HepG2 (cell line): ENCODE measurements at regions not wholly inside any gene's neighbourhood (a gene's known extent, or its start where the extent isn't known, plus 50 kb on each side); places are given as distances from the start of the nearest gene placed in this dataset.

Source experiments
- ATAC-seq: fragments of 200-7000 bp; cut with Tn5 transposase; 3 replicates; pipeline ENCODE4 v1.9.1; 2020; ENCODE audit warnings: mild to moderate bottlenecking, moderate library complexity
- BruUV-seq: library from RNA; stranded (reverse); fragments of 400-500 nt; replicated peaks from 2 replicates; lab custom pipeline; 2021; lab: Mats Ljungman, UMichigan
- CTCF ChIA-PET: fragments of 300-600 bp; formaldehyde crosslinking; extraction: SDS; loops from one replicate; lab custom pipeline; 2021; ENCODE audit warnings: low total read pairs, inconsistent platforms, low intra/inter-chr PET ratio; lab: Yijun Ruan, JAX
- POLR2A ChIA-PET: fragments of 350-600 bp; sonication (Branson Sonifier 250); formaldehyde crosslinking; loops from one replicate; lab custom pipeline; 2020; ENCODE audit warnings: antibody characterized with exemption, inconsistent platforms; lab: Yijun Ruan, JAX
- DNase-seq: peaks from one replicate; pipeline ENCODE4 v3.0.0-alpha.2; 2015; ENCODE audit warnings: low spot score
- FAIRE-seq: peaks from 3 replicates; lab custom pipeline; 2011; peaks lifted over from hg19 to GRCh38; lab: Jason Lieb, UNC
- H2AFZ ChIP-seq: one replicate; pipeline ENCODE4 v1.6.1; 2011; ENCODE audit warnings: low read length, inconsistent platforms
- H3K27ac ChIP-seq: fragments of 300-600 bp; 3 replicates; pipeline ENCODE4 v1.8.0; 2011; ENCODE audit warnings: mixed run types, mild to moderate bottlenecking, mixed read lengths, low read length, inconsistent platforms; ENCODE audit not compliant: insufficient read depth; ENCODE audit errors: extremely low read length
- H3K27me3 ChIP-seq, 2 experiments: fragments of 200-600 bp in 1 of 2; 2 replicates in 1 of 2; 3 replicates in 1 of 2; pipeline versions ENCODE4 v1.6.0 to v1.8.0; 2011; ENCODE audit warnings: low read length in 2 of 2, mild to moderate bottlenecking in 2 of 2, moderate library complexity in 2 of 2, inconsistent platforms in 1 of 2; ENCODE audit not compliant: insufficient read depth in 2 of 2, control insufficient read depth in 1 of 2
- H3K36me3 ChIP-seq, 2 experiments: fragments of 200-600 bp in 1 of 2; replicated peaks in 1 of 2; 2 replicates in 1 of 2; 3 replicates in 1 of 2; pipeline versions ENCODE4 v1.5.1 to v1.8.0; 2011; ENCODE audit warnings: low read length in 2 of 2, inconsistent platforms in 1 of 2; ENCODE audit not compliant: insufficient read depth in 2 of 2, control insufficient read depth in 1 of 2
- H3K4me1 ChIP-seq: 2 replicates; pipeline ENCODE4 v1.5.1; 2012; ENCODE audit warnings: low read length, inconsistent platforms; ENCODE audit not compliant: insufficient read depth
- H3K4me2 ChIP-seq: 2 replicates; pipeline ENCODE4 v1.6.0; 2011; ENCODE audit warnings: low read depth, low read length, inconsistent platforms
- H3K4me3 ChIP-seq, 3 experiments: fragments of 200-600 bp in 1 of 3; sonication (generic), shearing (Covaris generic) in 1 of 3; replicated peaks in 1 of 3; 2 replicates each; pipeline ENCODE4 v1.5.1; 2011 to 2016; ENCODE audit warnings: low read length in 3 of 3, inconsistent platforms in 2 of 3, low read depth in 2 of 3, mild to moderate bottlenecking in 2 of 3, control low read depth in 1 of 3, mixed read lengths in 1 of 3; ENCODE audit not compliant: insufficient read depth in 1 of 3
- H3K79me2 ChIP-seq: one replicate; pipeline ENCODE4 v1.6.1; 2011; ENCODE audit warnings: low read length, inconsistent platforms; ENCODE audit not compliant: insufficient read depth
- H3K9ac ChIP-seq: 2 replicates; pipeline ENCODE4 v1.6.0; 2011; ENCODE audit warnings: mild to moderate bottlenecking, low read depth, low read length, inconsistent platforms; ENCODE audit not compliant: insufficient read depth
- H3K9me3 ChIP-seq: 2 replicates; pipeline ENCODE4 v1.5.1; 2012; ENCODE audit warnings: mild to moderate bottlenecking, low read length
- H4K20me1 ChIP-seq: 2 replicates; pipeline ENCODE4 v1.6.0; 2011; ENCODE audit warnings: inconsistent platforms, mild to moderate bottlenecking, low read length, moderate library complexity; ENCODE audit not compliant: insufficient read depth
- CCDC6 ChIP-seq: sonication (generic); formaldehyde crosslinking; IDR thresholded peaks from 2 replicates; pipeline ENCODE4 v1.8.1; 2022; ENCODE audit warnings: mild to moderate bottlenecking, missing genetic modification reagents, moderate library complexity
- DDIT3 ChIP-seq: sonication (generic); formaldehyde crosslinking; IDR thresholded peaks from 2 replicates; pipeline ENCODE4 v1.4.0; 2020; ENCODE audit warnings: mild to moderate bottlenecking, missing genetic modification reagents
- EEA1 ChIP-seq: sonication (generic); formaldehyde crosslinking; IDR thresholded peaks from 2 replicates; pipeline ENCODE4 v1.5.1; 2020; ENCODE audit warnings: mild to moderate bottlenecking, missing genetic modification reagents, borderline replicate concordance
- IRF9 ChIP-seq: sonication (generic); formaldehyde crosslinking; IDR thresholded peaks from 2 replicates; pipeline ENCODE4 v1.8.0; 2022; ENCODE audit warnings: missing genetic modification reagents, mild to moderate bottlenecking, borderline replicate concordance
- NR2F6 ChIP-seq, 2 experiments: IDR thresholded peaks; 2 replicates each; pipeline ENCODE4 v1.6.1; 2016; ENCODE audit warnings: antibody characterized with exemption in 1 of 2, mild to moderate bottlenecking in 1 of 2
- ZBTB40 ChIP-seq, 2 experiments: fragments of 450-650 bp in 1 of 2; sonication (generic) in 1 of 2; formaldehyde crosslinking in 1 of 2; IDR thresholded peaks; 2 replicates each; pipeline versions ENCODE4 v1.6.1 to v1.8.0; 2016 to 2022; ENCODE audit warnings: antibody characterized with exemption in 1 of 2, mild to moderate bottlenecking in 1 of 2, missing genetic modification reagents in 1 of 2
- ZFAT ChIP-seq: sonication (generic); formaldehyde crosslinking; conservative IDR thresholded peaks from 2 replicates; pipeline ENCODE4 v1.8.1; 2023; ENCODE audit warnings: missing genetic modification reagents, inconsistent platforms
- ZNF431 ChIP-seq: sonication (generic); formaldehyde crosslinking; IDR thresholded peaks from 2 replicates; pipeline ENCODE4 v1.9.0; 2022; ENCODE audit warnings: missing genetic modification reagents, low read depth, mild to moderate bottlenecking, borderline replicate concordance
- WGBS: methylation state at CpG from one replicate; pipeline ENCODE4 v1.1.6; 2017; ENCODE audit warnings: low lambda C conversion rate; 5-methylcytosine and 5-hydroxymethylcytosine counted together
- in situ Hi-C: cut with HindIII; loops from 2 replicates; pipeline ENCODE4 v1.10.0; 2017; ENCODE audit warnings: low pct_unique_long_range_greater_than_20kb; ENCODE audit not compliant: extremely low pct_ligation_motif_present
- intact Hi-C: fragments of 100-400 bp; cut with micrococcal nuclease; formaldehyde crosslinking; loops from one replicate; pipeline ENCODE4 v1.10.0; 2022; ENCODE audit not compliant: unreplicated experiment
- TF ChIP-seq, protein P1 (sequence below): sonication (generic); formaldehyde crosslinking; IDR thresholded peaks from 2 replicates; pipeline ENCODE4 v1.5.1; 2020; ENCODE audit warnings: missing genetic modification reagents, mild to moderate bottlenecking, borderline replicate concordance

- TF ChIP-seq ZBTB40 (IDR thresholded peaks at IDR 0.05) (no peak), ZBTB40 (CRISPR knock-in tag; IDR thresholded peaks at IDR 0.05) (no peak)
- TF ChIP-seq, all 625 proteins: peak for 0
Observed at GRCh38 chr21:23900727-23901126, 1706.6 kb downstream of the MRPL39 start (continued).

GRCh38 chr21:23899561-23899960 lies 1707.7 kb downstream of the MRPL39 start:
- WGBS = 4% methylated on average over 1 of the region's 2 CpGs
- Histone ChIP-seq H4K20me1 (no peaks in the 10 kb centered on the region), H3K27me3 (no peaks in the 10 kb centered on the region), H3K9ac (no peak overlapping the region), H3K36me3 (no peaks in the 10 kb centered on the region), H3K4me1 (no peaks in the 10 kb centered on the region), H3K4me3 (no peak overlapping the region), H3K79me2 (no peaks in the 10 kb centered on the region), H3K4me2 (no peak overlapping the region), H3K27ac (no peak overlapping the region), H3K9me3 (peaks cover 89% of the 10 kb centered on the region), H2AFZ (no peak overlapping the region)
- DNase-seq (no peak), FAIRE-seq (no peak), ATAC-seq (no peak)
- in situ Hi-C loops = no loop called here
- CTCF ChIA-PET = no interaction called here
- no TSS peak for BruUV-seq
- POLR2A ChIA-PET = no interaction called here
- intact Hi-C loops = no loop called here
- TF ChIP-seq EEA1 (CRISPR knock-in tag) (no peak), CCDC6 (CRISPR knock-in tag) (no peak), ZNF431 (CRISPR knock-in tag) (no peak), DDIT3 (no peak), ZFAT (no peak), NR2F6 (IDR thresholded peaks at IDR 0.05) (no peak), NR2F6 (CRISPR knock-in tag; IDR thresholded peaks at IDR 0.05) (no peak), IRF9 (CRISPR knock-in tag) (no peak)
- TF ChIP-seq, protein P1, sequence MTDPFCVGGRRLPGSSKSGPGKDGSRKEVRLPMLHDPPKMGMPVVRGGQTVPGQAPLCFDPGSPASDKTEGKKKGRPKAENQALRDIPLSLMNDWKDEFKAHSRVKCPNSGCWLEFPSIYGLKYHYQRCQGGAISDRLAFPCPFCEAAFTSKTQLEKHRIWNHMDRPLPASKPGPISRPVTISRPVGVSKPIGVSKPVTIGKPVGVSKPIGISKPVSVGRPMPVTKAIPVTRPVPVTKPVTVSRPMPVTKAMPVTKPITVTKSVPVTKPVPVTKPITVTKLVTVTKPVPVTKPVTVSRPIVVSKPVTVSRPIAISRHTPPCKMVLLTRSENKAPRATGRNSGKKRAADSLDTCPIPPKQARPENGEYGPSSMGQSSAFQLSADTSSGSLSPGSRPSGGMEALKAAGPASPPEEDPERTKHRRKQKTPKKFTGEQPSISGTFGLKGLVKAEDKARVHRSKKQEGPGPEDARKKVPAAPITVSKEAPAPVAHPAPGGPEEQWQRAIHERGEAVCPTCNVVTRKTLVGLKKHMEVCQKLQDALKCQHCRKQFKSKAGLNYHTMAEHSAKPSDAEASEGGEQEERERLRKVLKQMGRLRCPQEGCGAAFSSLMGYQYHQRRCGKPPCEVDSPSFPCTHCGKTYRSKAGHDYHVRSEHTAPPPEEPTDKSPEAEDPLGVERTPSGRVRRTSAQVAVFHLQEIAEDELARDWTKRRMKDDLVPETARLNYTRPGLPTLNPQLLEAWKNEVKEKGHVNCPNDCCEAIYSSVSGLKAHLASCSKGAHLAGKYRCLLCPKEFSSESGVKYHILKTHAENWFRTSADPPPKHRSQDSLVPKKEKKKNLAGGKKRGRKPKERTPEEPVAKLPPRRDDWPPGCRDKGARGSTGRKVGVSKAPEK (CRISPR knock-in tag) = no peak
